Upper lobe of left lung (tissue), 4 donors: ENCODE measurements at regions not wholly inside any gene's neighbourhood (a gene's known extent, or its start where the extent isn't known, plus 50 kb on each side); places are given as distances from the start of the nearest gene placed in this dataset.

Source experiments
- POLR2A ChIP-seq, 4 donors: fragments of 450-650 bp; IDR thresholded peaks; one replicate each; pipeline ENCODE4 v1.5.1; 2016 to 2017; ENCODE audit warnings: antibody characterized with exemption in 4 of 4, mild to moderate bottlenecking in 2 of 4
- TF ChIP-seq, protein P1 (sequence below), 6 experiments: fragments of 450-650 bp in 4 of 6; fragments of 200-600 bp in 2 of 6; sonication (generic) in 2 of 6; IDR thresholded peaks; one replicate each; pipeline ENCODE4 v1.5.1; 2016 to 2019; ENCODE audit warnings: antibody characterized with exemption in 6 of 6

DNA sequence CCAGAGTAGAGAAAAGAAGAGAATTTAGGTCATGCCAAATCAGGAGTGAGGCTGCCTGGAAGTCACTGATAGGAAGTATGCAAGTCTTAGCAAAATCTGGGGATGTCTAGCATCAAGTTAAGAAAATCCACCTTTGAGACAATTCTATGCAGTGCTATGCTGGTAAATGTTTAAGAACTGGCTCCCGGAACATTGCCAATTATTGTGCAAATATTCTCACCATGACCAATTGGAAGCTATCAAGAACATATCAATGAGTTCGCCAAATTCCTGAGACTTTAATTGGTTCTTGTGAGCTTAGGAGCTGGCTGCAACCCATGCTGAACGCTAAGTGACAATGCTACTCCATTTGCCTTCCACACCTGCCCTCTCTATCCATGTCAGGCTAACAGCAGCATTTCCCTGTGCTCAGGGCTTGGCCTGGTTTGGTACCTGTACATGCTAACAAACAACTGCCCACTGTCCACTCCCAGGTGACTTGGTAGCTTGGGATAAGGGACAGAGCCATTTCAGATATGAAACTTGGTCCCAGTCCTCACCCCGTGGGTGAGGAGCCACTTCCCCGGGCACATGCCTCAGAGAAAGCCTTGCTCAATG is 172.9 kb upstream of the KLHL29 start:
- no peak for TF ChIP-seq POLR2A (IDR thresholded peaks at IDR 0.05)
- TF ChIP-seq, protein P1, sequence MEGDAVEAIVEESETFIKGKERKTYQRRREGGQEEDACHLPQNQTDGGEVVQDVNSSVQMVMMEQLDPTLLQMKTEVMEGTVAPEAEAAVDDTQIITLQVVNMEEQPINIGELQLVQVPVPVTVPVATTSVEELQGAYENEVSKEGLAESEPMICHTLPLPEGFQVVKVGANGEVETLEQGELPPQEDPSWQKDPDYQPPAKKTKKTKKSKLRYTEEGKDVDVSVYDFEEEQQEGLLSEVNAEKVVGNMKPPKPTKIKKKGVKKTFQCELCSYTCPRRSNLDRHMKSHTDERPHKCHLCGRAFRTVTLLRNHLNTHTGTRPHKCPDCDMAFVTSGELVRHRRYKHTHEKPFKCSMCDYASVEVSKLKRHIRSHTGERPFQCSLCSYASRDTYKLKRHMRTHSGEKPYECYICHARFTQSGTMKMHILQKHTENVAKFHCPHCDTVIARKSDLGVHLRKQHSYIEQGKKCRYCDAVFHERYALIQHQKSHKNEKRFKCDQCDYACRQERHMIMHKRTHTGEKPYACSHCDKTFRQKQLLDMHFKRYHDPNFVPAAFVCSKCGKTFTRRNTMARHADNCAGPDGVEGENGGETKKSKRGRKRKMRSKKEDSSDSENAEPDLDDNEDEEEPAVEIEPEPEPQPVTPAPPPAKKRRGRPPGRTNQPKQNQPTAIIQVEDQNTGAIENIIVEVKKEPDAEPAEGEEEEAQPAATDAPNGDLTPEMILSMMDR (IDR thresholded peaks at IDR 0.05), result no peak
